ENCODE measurements at regions not wholly inside any gene's neighbourhood (a gene's known extent, or its start where the extent isn't known, plus 50 kb on each side); places are given as distances from the start of the nearest gene placed in this dataset.

- Histone ChIP-seq H3K4me3 (replicated peaks in 1 of 4; ENCODE audit: control extremely low read depth in 1 of 4, insufficient read depth in 1 of 4, low read depth in 3 of 4, low read length in 4 of 4) (no peak overlapping the region), H3K27me3 (ENCODE audit: control insufficient read depth, insufficient read depth, low read length) (no peaks in the 10 kb centered on the region), H2AFZ (ENCODE audit: low read length) (no peak overlapping the region), H3K4me1 (ENCODE audit: control insufficient read depth, extremely low read depth, insufficient read depth, low read length) (no peaks in the 10 kb centered on the region), H3K79me2 (ENCODE audit: control insufficient read depth, insufficient read depth, low read length) (no peaks in the 10 kb centered on the region), H3K36me3 (ENCODE audit: control insufficient read depth, insufficient read depth, low read length) (no peaks in the 10 kb centered on the region), H4K20me1 (ENCODE audit: control insufficient read depth, extremely low read depth, insufficient read depth, low read length) (no peaks in the 10 kb centered on the region), H3K4me2 (ENCODE audit: extremely low read depth, insufficient read depth, low read length) (no peak overlapping the region), H3K9me3 (ENCODE audit: control insufficient read depth, insufficient read depth, low read depth, low read length) (no peaks in the 10 kb centered on the region), H3K27ac (ENCODE audit: insufficient read depth, low read length) (no peak overlapping the region), H3K9ac (ENCODE audit: insufficient read depth, low read length) (no peak overlapping the region)
- TF ChIP-seq CTCF (conservative IDR thresholded peaks at IDR 0.05 in 1 of 2, IDR thresholded peaks at IDR 0.05 in 1 of 2; ENCODE audit: low read depth in 1 of 2, low read length in 2 of 2): no peak
- TF ChIP-seq EZH2 (IDR thresholded peaks at IDR 0.05; ENCODE audit: low read length, missing control alignments): no peak
- DNase-seq (ENCODE audit: low read depth in 2 of 2): peak in 1 of 2 donors; percentile 80
Observed at GRCh38 chr1:173294843-173295242, 87.7 kb upstream of the TNFSF4 start.

GRCh38 chr1:173295391-173295790 lies 88.3 kb upstream of the TNFSF4 start:
- H3K27ac ChIP-seq (ENCODE audit: insufficient read depth, low read length): no peak overlapping the region
- H3K4me3 ChIP-seq (replicated peaks in 1 of 4; ENCODE audit: control extremely low read depth in 1 of 4, insufficient read depth in 1 of 4, low read depth in 3 of 4, low read length in 4 of 4): no peak overlapping the region
- peak in 1 of 2 donors; percentile 41 for DNase-seq (ENCODE audit: low read depth in 2 of 2)
- H3K4me2 ChIP-seq (ENCODE audit: extremely low read depth, insufficient read depth, low read length): no peak overlapping the region
- no peaks in the 10 kb centered on the region for H3K9me3 ChIP-seq (ENCODE audit: control insufficient read depth, insufficient read depth, low read depth, low read length)
- no peaks in the 10 kb centered on the region for H3K27me3 ChIP-seq (ENCODE audit: control insufficient read depth, insufficient read depth, low read length)
- no peaks in the 10 kb centered on the region for H3K79me2 ChIP-seq (ENCODE audit: control insufficient read depth, insufficient read depth, low read length)
- no peak overlapping the region for H3K9ac ChIP-seq (ENCODE audit: insufficient read depth, low read length)
- no peak overlapping the region for H2AFZ ChIP-seq (ENCODE audit: low read length)
- H4K20me1 ChIP-seq (ENCODE audit: control insufficient read depth, extremely low read depth, insufficient read depth, low read length): no peaks in the 10 kb centered on the region
- no peaks in the 10 kb centered on the region for H3K36me3 ChIP-seq (ENCODE audit: control insufficient read depth, insufficient read depth, low read length)
- no peaks in the 10 kb centered on the region for H3K4me1 ChIP-seq (ENCODE audit: control insufficient read depth, extremely low read depth, insufficient read depth, low read length)
- TF ChIP-seq EZH2 (IDR thresholded peaks at IDR 0.05; ENCODE audit: low read length, missing control alignments) (no peak), CTCF (conservative IDR thresholded peaks at IDR 0.05 in 1 of 2, IDR thresholded peaks at IDR 0.05 in 1 of 2; ENCODE audit: low read depth in 1 of 2, low read length in 2 of 2) (no peak)

- Histone ChIP-seq H3K4me2 (ENCODE audit: extremely low read depth, insufficient read depth, low read length) (no peak overlapping the region), H4K20me1 (ENCODE audit: control insufficient read depth, extremely low read depth, insufficient read depth, low read length) (no peaks in the 10 kb centered on the region), H3K9ac (ENCODE audit: insufficient read depth, low read length) (no peak overlapping the region), H3K4me3 (replicated peaks in 1 of 4; ENCODE audit: control extremely low read depth in 1 of 4, insufficient read depth in 1 of 4, low read depth in 3 of 4, low read length in 4 of 4) (no peak overlapping the region), H2AFZ (ENCODE audit: low read length) (no peak overlapping the region), H3K27me3 (ENCODE audit: control insufficient read depth, insufficient read depth, low read length) (no peaks in the 10 kb centered on the region), H3K27ac (ENCODE audit: insufficient read depth, low read length) (no peak overlapping the region), H3K9me3 (ENCODE audit: control insufficient read depth, insufficient read depth, low read depth, low read length) (no peaks in the 10 kb centered on the region), H3K36me3 (ENCODE audit: control insufficient read depth, insufficient read depth, low read length) (no peaks in the 10 kb centered on the region), H3K79me2 (ENCODE audit: control insufficient read depth, insufficient read depth, low read length) (no peaks in the 10 kb centered on the region), H3K4me1 (ENCODE audit: control insufficient read depth, extremely low read depth, insufficient read depth, low read length) (no peaks in the 10 kb centered on the region)
- DNase-seq (ENCODE audit: low read depth in 2 of 2): peak; percentile 14 to 57
- TF ChIP-seq EZH2 (IDR thresholded peaks at IDR 0.05; ENCODE audit: low read length, missing control alignments) (no peak), CTCF (conservative IDR thresholded peaks at IDR 0.05 in 1 of 2, IDR thresholded peaks at IDR 0.05 in 1 of 2; ENCODE audit: low read depth in 1 of 2, low read length in 2 of 2) (no peak)
Observed at GRCh38 chr1:173295995-173296394, 88.9 kb upstream of the TNFSF4 start.

Data from fibroblast of lung (primary cell).